NCI-H82 treated with DMSO at 0.1 percent for 48 hours (cell line): ENCODE measurements at regions not wholly inside any gene's neighbourhood (a gene's known extent, or its start where the extent isn't known, plus 50 kb on each side); places are given as distances from the start of the nearest gene placed in this dataset.
A peak's percentile ranks its signal among the peaks of the same experiment; 100 is the strongest.

Experiments
- DNase-seq: peaks from one replicate; lab custom pipeline; 2025; ENCODE audit not compliant: unreplicated experiment; lab: John Stamatoyannopoulos, UW

GRCh38 chr16:74100395-74101326 lies 196.0 kb upstream of the PSMD7 start:
- DNase-seq = peak; percentile 46

- no peak for DNase-seq
Measured at GRCh38 chr16:74099530-74099929, 197.1 kb upstream of the PSMD7 start.

- no peak for DNase-seq
Measured at GRCh38 chr16:74094962-74095361, 201.7 kb upstream of the PSMD7 start.

- no peak for DNase-seq
Measured at GRCh38 chr16:74094514-74094913, 202.1 kb upstream of the PSMD7 start.

DNA sequence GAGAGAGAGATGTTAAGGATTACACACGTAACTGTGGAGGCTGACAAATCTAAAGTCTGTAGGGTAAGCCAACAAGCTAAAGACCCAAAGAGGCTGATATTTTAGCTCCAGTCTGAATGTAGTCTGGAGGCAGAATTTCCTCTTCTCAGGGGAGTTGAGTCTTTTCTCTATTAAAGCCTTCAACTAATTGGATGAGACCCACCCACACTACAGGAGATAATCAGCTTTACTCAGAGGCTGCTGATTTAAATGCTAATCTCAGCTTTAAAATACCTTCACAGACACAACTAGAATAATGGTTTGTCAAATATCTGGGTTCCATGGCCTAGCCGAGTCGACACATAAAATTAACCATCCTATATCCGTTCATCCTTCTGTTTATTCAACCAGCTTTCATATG lies 204.3 kb upstream of the PSMD7 start:
- peak; percentile 92 for DNase-seq

DNA sequence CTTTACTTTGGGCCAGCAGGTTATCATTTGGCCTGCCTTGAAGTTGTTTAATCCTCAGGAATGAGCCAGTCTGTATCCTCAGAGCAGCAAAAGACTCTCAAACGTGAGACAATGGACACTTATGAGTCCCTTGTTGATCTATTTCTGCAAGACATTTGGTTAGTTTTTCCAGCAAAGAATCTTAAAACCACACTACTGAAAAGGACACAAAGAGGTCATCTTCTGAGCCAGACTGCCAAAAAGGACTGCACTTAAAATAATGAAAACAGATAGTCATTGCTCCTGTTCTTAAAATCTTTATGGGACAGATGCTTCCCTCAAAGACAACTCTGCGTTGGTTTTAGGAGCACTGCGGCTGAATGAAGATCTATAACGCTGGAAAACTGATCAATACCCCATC lies 205.7 kb upstream of the PSMD7 start:
- no peak for DNase-seq

DNA sequence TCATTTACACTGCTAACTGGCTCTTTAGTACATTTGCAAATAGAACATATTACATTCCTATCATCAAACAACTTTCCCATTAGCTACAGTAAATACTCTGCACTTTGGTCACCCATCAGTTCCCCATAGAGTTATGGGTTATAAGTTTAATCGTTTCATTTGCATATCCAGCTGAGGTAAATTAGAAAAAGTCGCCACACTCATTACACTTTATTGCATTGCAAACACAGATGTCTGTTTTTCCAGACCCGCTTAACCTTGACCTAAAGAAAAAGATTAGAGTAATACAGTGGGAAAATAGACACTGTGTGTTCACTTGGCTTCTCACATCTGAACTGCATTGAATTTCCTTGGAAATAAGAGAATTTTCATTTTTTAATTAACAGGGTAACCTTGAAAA lies 213.1 kb upstream of the PSMD7 start:
- no peak for DNase-seq

- DNase-seq = no peak
Measured at GRCh38 chr16:74080311-74080710, 216.3 kb upstream of the PSMD7 start.

DNA sequence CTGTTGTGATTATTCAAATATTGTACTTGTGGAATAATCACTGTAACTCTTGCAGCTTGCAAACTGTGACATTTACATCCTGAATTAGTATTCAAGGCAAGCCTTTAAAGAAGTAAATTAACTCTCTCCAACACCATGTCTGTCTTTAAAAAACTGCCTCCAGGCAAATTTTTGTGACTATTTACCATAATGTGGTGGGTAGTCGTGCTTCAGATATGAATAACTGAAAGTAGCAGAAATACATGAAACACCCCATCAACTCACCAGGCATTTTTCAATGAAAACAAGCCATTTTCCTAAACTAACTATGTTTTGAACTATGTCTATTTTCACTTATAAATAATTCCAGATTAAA lies 217.4 kb upstream of the PSMD7 start:
- DNase-seq = no peak

GRCh38 chr16:74078511-74079231 lies 217.9 kb upstream of the PSMD7 start:
- DNase-seq = no peak

- DNase-seq = no peak
Measured at GRCh38 chr16:74076568-74076967, 220.0 kb upstream of the PSMD7 start.

- DNase-seq = no peak
Measured at GRCh38 chr16:74075393-74075792, 221.2 kb upstream of the PSMD7 start.

DNA sequence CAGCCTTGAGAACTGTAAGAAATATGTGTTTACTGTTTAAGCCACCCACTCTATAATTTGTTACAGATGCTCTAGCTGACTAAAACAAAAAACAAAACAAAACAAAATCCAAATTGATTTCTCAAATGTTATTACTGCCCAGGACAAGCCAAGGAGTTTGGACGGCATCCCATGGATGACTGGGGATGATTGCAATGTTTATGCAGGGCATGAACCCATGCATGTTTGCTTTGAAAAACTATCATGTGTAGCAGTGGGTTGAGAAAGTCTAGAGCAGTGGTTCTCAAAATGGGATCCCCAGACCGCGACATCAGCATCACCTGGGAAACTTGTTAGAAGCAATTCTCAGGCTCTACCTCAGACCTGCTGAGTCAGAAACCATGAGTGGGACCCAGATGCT lies 223.2 kb upstream of the PSMD7 start:
- DNase-seq = no peak

DNA sequence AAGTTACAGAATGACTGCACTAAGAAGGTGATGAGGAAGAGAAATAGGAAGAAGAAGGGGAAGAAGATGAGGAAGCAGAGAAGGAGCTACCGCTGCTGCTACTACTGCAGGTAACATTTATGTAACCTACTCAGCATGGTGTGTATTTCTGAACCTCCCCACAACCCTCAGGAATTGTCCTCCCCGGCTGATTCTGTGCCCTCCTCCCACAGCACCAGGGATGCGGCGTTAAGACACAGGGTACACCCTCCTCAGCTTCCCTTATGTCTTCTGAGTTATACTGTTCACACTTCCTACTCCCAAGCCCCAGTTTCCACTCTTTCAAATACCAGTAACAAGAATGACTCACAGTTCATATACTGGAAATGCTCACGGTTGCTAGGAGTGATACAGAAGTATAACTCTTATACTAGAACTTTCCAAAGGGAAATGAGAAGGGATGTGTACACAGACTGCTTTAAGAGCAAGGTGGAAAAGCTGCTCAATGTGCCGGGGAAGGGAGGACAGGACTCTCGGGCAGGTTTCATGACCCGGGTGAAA lies 224.5 kb upstream of the PSMD7 start:
- DNase-seq = no peak

GRCh38 chr16:74070237-74070636 lies 226.4 kb upstream of the PSMD7 start:
- no peak for DNase-seq

DNA sequence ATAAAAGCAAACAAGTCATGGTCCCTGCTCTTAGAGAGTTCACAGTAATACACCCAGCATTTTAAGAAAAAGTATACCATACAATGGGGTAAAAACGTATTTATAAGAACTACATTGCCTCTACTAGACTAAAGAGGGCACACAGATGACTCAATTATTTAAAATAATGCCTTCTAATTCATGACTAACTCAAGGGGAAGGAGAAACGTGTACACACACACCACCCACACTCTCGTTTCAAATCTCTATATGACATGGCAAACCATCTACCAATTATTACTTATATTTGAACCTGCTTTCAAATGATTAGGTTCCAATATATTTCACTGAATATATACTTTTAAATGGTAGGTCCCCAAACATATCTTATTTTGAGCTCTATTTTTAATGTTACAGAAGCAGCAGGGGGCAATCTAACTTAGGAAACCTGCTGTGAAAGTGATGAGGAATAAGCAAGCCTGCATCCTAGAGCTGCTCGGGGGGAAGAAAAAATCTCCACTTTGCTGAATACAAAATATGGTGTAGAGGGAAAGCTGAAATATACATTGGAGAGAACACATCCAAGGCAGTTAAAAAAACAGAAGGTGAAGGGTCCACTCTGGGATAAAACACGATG lies 232.4 kb upstream of the PSMD7 start:
- peak; percentile 3 for DNase-seq

DNA sequence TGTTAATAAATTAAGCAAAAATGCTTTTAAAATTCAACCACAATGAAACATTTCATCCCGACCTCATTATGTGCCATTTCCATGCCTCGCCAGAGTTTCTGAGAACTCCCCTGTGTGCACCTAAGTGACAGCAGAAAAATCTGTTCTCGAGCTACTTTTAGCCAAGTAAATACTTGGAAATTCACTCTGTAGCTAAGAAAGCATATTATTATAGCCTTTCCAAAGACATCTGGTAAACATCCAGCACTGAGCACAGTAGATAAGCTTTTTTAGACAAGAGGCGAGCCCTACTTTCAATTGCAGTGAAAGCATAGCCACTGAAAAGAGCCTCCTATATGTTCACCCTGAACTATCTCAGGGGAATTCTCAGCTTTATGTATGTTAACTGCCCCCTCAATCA lies 242.8 kb upstream of the PSMD7 start:
- DNase-seq = no peak

DNA sequence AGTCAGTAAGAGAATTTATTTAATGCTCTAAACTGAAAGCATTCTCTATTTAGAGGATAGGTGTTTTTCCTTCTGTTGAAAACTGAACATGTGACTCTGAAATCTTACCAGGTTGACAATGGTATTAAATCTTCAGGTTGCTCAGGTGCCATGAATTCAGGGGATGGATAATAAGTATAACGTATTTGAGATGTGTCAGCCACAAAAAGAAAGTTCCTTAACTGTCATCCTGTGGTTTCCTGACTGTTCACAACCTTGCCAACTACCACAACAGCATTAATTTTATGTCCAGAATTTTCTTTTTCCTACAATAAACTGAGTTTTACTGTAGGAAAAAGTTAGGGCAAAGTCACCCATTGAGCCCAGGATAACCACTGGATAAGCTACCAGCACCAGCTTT lies 243.3 kb upstream of the PSMD7 start:
- no peak for DNase-seq

DNA sequence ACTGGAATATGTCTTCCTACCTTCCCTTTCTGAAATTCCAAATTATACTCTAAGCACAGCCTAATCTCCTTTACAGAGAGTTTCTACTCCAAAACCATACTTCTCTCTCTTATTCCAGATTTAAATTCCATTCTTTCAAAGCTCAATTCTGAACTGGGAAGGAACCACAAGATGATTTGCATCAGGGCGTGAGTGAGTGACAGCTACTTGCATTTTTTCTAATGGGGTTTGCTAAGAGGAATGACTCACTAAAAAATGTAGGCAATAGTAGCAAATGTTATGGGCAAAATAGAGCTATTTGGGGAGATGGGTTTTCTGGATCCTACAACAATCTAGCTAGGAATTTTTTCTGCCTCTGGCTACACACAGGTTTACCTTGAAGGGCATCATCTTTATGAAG lies 244.6 kb upstream of the PSMD7 start:
- no peak for DNase-seq

DNA sequence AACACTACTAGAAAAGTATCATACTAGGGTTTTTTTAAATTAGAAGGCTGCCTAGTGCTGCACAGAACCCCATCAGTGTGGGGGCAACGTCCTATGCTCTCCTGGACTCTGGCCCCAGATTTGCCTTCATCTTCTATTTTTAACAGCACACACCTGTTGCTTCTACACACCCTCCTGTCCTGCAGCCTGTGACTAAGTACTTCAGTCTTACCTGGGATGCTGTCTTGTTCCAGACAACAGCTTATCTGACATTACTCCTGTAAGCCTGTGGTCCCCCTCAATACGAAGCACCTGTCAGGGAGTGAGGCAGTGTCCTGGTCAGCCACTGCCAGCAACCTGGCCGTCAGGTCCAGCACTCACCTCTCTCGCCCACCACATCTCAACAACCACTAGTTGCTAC lies 247.6 kb upstream of the PSMD7 start:
- DNase-seq = no peak

DNA sequence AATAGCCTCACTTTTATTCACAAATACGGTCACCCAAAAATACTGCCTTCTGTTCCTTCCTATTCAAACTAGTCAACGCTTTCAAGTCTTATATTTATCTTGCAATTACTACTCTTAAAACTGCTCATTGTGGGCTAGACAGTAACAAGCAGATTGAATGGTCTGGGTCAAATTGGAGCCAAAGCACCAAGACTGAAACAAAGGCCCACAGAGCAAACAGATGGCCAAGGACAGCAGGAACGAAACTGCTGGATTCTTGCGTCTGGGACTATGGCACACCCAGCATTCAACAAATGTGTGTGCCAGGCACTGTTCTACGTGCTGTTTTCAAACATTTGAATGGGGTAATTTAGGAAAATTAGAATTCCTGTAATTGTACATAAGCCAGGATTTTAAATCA lies 250.1 kb upstream of the PSMD7 start:
- DNase-seq = no peak

- no peak for DNase-seq
Measured at GRCh38 chr16:74045513-74045912, 251.1 kb upstream of the PSMD7 start.
